ENCODE measurements at regions not wholly inside any gene's neighbourhood (a gene's known extent, or its start where the extent isn't known, plus 50 kb on each side); places are given as distances from the start of the nearest gene placed in this dataset.

DNA sequence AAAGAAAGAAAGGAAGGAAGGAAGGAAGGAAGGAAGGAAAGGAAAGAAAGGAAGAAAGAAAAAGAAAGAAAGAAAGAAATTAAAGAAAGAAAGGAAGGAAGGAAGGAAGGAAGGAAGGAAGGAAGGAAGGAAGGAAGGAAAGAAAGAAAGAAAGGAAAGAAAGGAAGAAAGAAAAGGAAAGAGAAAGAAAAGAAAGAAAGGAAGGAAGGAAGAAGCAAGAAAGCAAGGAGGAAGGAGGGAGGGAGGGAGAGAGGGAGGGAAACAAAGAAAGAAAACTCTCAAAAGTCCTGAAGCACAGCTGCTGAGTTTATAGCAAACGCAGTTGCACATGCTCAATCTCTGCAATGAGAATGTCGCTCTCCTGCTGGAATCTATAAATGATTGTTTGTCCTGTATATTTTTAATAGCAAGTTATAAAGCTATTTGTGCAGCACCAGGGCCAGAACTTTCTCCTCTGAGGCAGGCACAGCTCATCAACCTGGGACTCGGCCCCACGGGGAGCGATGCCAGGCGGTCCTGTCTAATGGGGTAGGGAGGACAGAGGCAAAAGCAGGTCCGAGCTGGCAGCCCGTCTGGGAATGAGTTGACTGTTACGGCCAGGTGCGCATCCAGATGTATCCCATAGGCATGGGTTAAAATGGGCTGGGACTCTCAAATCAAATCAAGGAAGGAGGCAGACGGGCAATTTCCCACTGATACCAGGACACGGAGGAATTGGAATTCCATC lies 118.0 kb upstream of the PFKP start:
- no peak for DNase-seq

GRCh38 chr10:2948127-2948854 lies 119.1 kb upstream of the PFKP start:
- no peak for DNase-seq

DNA sequence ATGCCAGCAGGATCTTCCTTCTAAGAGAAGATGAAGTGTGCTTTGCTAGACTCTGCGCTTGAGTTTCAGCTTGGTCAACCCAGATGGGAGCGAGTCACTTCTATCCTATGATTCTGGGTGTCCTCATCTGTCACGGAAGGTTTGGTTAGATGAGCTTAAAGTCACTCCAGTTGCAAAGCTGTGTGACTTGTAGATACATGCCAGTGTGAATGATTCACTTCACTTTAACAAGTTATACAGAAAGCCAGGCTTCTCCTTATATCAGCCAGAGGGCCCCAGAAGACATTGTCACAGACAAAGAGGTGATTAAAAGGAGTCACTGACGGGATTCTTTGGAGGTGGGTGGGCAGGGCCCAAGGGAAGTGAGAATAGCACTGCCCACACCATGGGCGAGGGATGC lies 122.6 kb upstream of the PFKP start:
- no peak for DNase-seq

DNA sequence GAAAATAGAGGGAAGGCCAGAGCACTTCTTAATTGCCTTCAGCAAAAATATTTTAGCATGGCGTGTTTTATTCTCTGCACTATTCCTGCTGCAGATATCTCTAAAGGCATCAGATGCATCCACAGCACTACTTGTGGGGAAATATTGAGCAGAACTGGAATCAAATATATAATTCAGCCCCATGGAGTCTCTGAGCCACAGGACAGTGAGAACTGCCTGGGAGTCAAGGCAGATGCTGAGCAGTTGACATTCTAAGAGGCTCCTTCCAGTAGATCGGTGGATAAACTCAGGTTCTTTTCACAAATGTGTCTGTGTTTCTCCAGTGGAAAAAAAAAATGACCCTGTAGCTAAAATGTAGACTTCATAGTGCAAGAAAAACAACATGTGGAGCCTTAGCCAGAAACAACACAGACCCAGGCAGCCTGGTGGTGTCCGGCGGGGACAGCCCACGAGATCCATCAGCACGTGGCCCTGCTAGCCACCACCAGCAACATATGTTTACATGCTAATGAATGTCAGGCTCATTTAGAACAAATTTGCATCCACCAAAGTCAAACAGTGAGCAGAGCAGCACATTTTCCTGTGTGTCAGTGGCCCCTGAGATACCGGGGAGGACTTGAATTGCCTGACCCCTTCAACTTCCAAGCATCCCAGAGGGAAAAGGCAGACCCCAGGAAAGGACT lies 123.3 kb upstream of the PFKP start:
- DNase-seq: no peak

DNA sequence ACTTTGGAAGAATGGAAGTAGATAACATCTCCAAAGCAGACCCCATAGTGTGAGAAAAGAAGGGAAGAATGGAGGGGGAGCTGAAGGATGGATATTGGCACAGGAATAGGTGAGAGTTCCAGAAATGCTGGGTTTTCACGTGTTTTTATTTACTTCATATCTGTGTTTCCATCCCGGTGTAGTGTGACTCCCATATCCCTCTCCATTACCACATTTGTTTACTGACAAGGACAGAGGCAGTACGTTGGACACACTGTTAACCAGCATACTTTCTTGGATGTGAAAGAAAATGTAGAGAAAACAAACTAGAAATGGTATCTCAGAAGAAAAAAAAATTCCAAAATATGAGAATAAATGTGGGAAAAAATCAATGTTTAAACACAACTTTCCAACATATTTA lies 124.4 kb upstream of the PFKP start:
- no peak for DNase-seq

GRCh38 chr10:2938869-2939268 lies 128.5 kb upstream of the PFKP start:
- DNase-seq: no peak

GRCh38 chr10:2936816-2937215 lies 130.5 kb upstream of the PFKP start:
- DNase-seq: no peak

DNA sequence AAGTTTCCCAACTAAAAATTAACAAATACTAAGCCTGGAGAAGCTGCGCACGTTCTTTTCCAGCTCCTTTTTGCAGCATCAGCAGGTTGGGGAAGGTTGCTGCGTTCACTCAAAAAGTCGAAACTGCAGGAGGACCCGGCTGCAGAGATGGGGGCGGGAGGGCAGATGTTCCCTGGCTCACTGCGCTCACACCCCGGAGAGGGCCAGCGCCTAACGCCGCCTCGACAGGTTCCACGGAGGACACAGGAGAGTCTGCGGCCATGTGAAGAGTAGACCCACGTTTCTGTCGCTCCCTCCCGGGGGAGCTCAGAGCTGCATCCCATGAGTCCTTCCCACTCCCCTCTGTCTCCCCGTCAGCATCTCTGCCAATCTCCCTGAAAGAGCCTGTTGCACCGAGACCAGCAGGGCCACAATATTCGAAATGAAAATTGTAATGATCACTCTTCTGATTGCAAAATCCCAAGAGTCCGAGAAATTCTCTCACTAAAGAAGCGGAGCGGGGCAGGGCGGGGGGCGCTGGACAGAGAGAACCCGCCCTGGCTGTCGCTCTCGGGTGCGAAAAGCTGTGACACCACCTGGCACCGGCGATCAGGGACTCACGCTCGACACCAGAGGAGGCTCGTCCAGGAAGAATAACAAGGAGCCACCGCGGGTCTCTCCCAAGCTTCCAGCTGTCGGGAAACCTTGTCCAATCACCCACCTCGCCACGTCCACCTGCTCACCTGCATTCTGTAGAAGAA lies 131.5 kb upstream of the PFKP start:
- no peak for DNase-seq

- DNase-seq: no peak
Observed at GRCh38 chr10:2933924-2934323, 133.4 kb upstream of the PFKP start.

- DNase-seq: no peak
Observed at GRCh38 chr10:2933519-2933918, 133.8 kb upstream of the PFKP start.

- DNase-seq: no peak
Observed at GRCh38 chr10:2933071-2933470, 134.3 kb upstream of the PFKP start.

GRCh38 chr10:2929480-2930258 lies 137.7 kb upstream of the PFKP start:
- DNase-seq: no peak

DNA sequence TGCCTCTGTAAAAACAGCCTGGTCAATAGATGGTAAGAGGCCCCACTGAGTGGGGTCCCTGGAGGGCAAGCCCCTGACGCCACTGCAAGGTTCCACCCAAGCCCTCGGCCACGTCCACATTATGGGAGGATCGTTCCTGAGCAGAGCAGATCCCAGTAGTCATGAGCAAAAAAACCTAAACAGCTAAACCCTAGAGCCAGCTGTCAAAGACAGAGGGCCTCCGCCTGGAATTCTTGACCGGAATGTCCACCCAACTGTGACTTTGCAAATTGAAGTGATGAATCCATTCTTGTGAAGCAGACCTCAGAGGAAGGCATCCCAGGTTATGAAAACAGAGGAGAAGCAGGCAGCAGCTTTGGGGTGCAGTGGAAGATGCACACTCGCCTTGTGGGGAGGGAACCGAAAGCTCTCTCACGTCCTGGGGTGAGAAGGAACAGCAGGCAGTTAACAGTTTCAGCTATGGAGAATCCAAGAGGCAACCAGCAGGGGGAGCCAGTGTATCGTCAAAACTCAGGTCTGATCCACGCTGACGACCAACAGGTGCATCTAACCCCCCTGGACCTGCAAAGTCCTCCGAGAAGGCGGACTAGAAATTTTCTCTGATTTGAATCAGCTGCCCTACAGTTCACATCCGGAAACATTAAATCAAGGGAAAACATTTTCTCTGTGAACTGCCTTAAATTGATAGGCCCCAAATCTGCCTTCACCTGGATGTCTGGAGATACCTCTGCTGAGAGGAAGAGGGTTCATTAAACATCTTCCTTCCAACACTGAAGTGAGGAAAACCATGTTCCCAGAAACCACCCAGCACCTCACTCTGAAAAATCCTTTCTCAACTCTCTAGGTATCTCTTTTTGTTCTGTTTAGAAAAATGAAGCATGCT lies 139.1 kb upstream of the PFKP start:
- DNase-seq: no peak

DNA sequence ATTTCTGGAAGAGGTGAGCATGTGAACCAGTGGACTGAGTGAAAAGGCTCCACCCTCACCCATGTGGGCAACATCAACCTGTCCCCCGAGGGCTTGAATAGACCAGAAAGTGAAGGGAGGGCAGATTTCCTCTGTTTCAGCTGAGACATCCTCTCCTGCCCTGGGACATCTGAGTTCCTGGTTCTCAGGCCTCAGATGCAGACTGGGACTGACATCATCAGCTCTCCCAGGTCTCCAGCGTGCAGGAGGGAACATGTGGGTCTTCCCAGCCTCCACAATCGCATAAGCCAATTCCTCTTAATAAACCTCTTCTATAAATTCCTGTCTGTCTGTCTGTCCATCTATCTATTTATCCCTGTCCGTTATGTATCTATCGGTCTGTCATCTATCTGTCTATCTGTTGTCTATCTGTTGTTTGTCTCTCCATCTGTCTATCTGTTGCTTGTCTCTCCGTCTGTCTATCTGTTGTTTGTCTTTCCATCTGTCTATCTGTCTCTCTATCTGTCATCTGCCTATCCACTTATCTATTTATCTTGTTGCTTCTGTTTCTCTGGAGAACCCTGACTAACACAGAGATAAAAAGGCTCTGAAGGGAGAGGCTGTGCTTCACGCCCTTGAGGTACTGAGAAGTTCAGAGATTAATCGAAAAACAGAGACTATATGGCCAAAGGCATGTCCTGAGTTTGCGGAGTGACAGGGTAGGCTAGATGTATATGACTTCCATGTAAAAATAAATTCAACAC lies 140.3 kb upstream of the PFKP start:
- no peak for DNase-seq

DNA sequence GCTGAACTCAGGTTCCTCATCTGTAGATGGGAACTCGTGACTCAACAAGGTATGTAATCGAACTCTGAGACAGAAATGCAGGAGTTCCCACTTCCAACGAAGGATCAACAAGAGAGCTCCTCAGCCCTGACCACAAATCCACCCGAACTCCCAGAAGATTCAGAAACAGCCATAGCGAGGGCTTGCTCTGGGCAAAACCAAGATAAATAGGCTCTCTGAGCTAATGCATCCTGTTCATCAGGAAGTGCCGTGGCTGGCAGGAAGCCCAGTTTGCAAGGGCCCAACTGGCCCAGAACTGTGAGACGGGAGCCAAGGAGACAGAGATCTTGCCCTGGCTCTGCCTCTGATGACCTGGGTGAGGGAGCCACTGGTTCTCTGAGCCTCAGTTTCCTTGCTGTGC lies 141.7 kb upstream of the PFKP start:
- no peak for DNase-seq

GRCh38 chr10:2924431-2924830 lies 142.9 kb upstream of the PFKP start:
- DNase-seq: no peak

- DNase-seq: no peak
Observed at GRCh38 chr10:2921956-2922680, 145.2 kb upstream of the PFKP start.

- no peak for DNase-seq
Observed at GRCh38 chr10:2920637-2921036, 146.7 kb upstream of the PFKP start.

- DNase-seq: no peak
Observed at GRCh38 chr10:2920168-2920567, 147.2 kb upstream of the PFKP start.

DNA sequence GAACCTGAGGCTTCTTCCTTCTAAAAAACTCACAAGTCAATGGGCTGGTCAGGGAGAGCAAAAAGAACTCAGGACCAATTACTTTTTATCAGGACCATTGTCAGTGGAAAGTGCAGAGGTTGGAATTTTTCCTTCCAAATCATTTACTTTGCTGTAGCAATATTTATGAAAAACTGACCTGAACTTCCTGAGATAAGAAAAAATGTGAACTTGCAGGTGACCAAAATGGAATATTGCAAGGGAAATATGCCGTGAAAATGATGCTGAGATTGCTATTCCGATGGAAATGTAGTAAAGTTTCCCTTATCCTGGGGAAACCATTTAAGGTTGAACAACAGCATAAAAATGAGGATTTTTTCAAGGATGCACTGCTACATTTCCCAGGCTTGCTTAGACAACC lies 148.3 kb upstream of the PFKP start:
- DNase-seq: no peak
